Astrocyte (in vitro differentiated cells and primary cell): ENCODE measurements at regions not wholly inside any gene's neighbourhood (a gene's known extent, or its start where the extent isn't known, plus 50 kb on each side); places are given as distances from the start of the nearest gene placed in this dataset.

Experiments used
- DNase-seq: peaks from one replicate; pipeline ENCODE4 v3.0.0-alpha.2; 2010; ENCODE audit warnings: low read depth
- FAIRE-seq: peaks from 2 replicates; lab custom pipeline; 2011; peaks lifted over from hg19 to GRCh38; lab: Jason Lieb, UNC
- H2AFZ ChIP-seq: 2 replicates; pipeline ENCODE4 v1.6.0; 2012; ENCODE audit warnings: low read depth, low read length, inconsistent platforms
- H3K27ac ChIP-seq: 2 replicates; pipeline ENCODE4 v1.5.1; 2011; ENCODE audit warnings: low read depth, low read length, inconsistent platforms
- H3K27me3 ChIP-seq: 2 replicates; pipeline ENCODE4 v1.6.0; 2011; ENCODE audit warnings: low read length, inconsistent platforms; ENCODE audit not compliant: insufficient read depth
- H3K36me3 ChIP-seq: 2 replicates; pipeline ENCODE4 v1.5.1; 2011; ENCODE audit warnings: low read length, inconsistent platforms; ENCODE audit not compliant: insufficient read depth
- H3K4me1 ChIP-seq: 2 replicates; pipeline ENCODE4 v1.5.1; 2011; ENCODE audit warnings: low read length, inconsistent platforms; ENCODE audit not compliant: insufficient read depth
- H3K4me2 ChIP-seq: 2 replicates; pipeline ENCODE4 v1.6.0; 2012; ENCODE audit warnings: low read length, inconsistent platforms
- H3K4me3 ChIP-seq: 2 replicates; pipeline ENCODE4 v1.5.1; 2011; ENCODE audit warnings: low read depth, mild to moderate bottlenecking, low read length, inconsistent platforms; ENCODE audit not compliant: insufficient read depth
- H3K79me2 ChIP-seq: 2 replicates; pipeline ENCODE4 v1.6.0; 2012; ENCODE audit warnings: mild to moderate bottlenecking, low read length, inconsistent platforms; ENCODE audit not compliant: insufficient read depth
- H3K9ac ChIP-seq: 2 replicates; pipeline ENCODE4 v1.6.0; 2012; ENCODE audit warnings: mild to moderate bottlenecking, low read length, inconsistent platforms
- H3K9me3 ChIP-seq: 2 replicates; pipeline ENCODE4 v1.5.1; 2012; ENCODE audit warnings: low read depth, mild to moderate bottlenecking, low read length, inconsistent platforms; ENCODE audit not compliant: insufficient read depth
- H4K20me1 ChIP-seq: 2 replicates; pipeline ENCODE4 v1.6.0; 2012; ENCODE audit warnings: low read length, inconsistent platforms; ENCODE audit not compliant: insufficient read depth
- H3K27ac Mint-ChIP-seq: one replicate; pipeline ENCODE4 v1.8.0; 2021; ENCODE audit warnings: mild to moderate bottlenecking, mixed read lengths; ENCODE audit not compliant: unreplicated experiment
- H3K27me3 Mint-ChIP-seq: one replicate; pipeline ENCODE4 v1.8.0; 2021; ENCODE audit warnings: low read depth, mixed read lengths; ENCODE audit not compliant: unreplicated experiment
- H3K36me3 Mint-ChIP-seq: one replicate; pipeline ENCODE4 v1.8.0; 2021; ENCODE audit warnings: low read depth, mixed read lengths; ENCODE audit not compliant: unreplicated experiment
- H3K4me1 Mint-ChIP-seq: one replicate; pipeline ENCODE4 v1.8.0; 2021; ENCODE audit warnings: low read depth, mixed read lengths; ENCODE audit not compliant: unreplicated experiment
- H3K4me3 Mint-ChIP-seq: one replicate; pipeline ENCODE4 v1.8.0; 2021; ENCODE audit warnings: mild to moderate bottlenecking, moderate library complexity, mixed read lengths; ENCODE audit not compliant: unreplicated experiment
- H3K9me3 Mint-ChIP-seq: one replicate; pipeline ENCODE4 v1.8.0; 2021; ENCODE audit warnings: mild to moderate bottlenecking, mixed read lengths; ENCODE audit not compliant: unreplicated experiment
- EZH2 ChIP-seq: IDR thresholded peaks from 2 replicates; pipeline ENCODE4 v1.6.1; 2012; ENCODE audit warnings: mild to moderate bottlenecking, low read length, inconsistent platforms; ENCODE audit not compliant: insufficient read depth
- TF ChIP-seq, protein P1 (sequence below): IDR thresholded peaks from 2 replicates; pipeline ENCODE4 v1.5.1; 2011; ENCODE audit warnings: low read depth, mild to moderate bottlenecking, inconsistent platforms, low read length, moderate library complexity; ENCODE audit not compliant: insufficient read depth

DNA sequence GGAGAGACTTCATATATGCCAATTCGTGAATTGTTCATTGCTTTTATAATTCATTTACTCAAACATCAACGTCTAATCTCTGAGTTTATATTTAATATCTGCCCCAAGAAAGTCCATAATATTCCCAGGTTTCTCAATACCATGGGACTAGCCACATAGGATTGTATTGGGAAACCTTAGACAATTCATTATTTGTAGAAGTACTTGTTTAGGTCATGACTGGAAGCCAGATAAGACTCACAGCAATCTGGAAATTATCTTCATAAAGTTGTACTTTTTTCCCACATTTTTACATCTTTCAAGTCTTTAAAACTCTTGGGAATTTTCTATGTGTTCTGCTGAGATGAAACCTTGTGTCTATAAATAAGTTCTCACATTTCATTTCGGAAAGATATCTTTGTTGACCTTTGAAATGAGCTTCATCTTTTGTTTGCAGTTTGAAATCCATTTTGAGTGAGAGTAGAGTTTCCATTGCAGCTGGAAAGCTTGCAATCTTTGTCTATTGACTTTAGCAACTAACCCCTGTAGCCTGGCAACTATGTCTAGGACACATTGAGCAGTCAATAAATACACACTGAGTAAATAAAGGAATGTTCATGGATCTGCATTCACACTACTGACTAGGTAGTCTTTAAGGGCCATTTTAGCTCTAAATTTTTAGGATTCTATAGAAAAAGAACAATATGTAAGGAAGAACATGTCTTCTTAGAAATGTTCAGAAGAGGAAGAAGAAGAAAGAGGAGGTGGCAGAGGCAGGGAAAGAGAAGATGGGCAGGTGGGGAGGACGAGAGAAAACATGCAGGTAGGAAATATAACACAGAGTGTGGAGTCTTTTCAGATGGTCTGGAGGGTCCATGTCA, 154.4 kb downstream of the LRIG3 start:
- H3K79me2 ChIP-seq: no peaks in the 10 kb centered on the region
- no peaks in the 10 kb centered on the region for H3K36me3 ChIP-seq
- Mint-ChIP-seq H3K4me1 (peaks cover 28% of the 10 kb centered on the region), H3K36me3 (peaks cover 2% of the 10 kb centered on the region), H3K4me3 (no peak overlapping the region), H3K27me3 (no peaks in the 10 kb centered on the region), H3K9me3 (peaks cover 4% of the 10 kb centered on the region), H3K27ac (no peak overlapping the region)
- no peak overlapping the region for H3K27ac ChIP-seq
- DNase-seq: no peak
- FAIRE-seq: no peak
- no peak overlapping the region for H3K4me2 ChIP-seq
- no peaks in the 10 kb centered on the region for H4K20me1 ChIP-seq
- H3K27me3 ChIP-seq: no peaks in the 10 kb centered on the region
- H3K4me3 ChIP-seq: no peak overlapping the region
- H3K4me1 ChIP-seq: peaks cover 4% of the 10 kb centered on the region
- no peak for TF ChIP-seq EZH2
- no peak overlapping the region for H3K9ac ChIP-seq
- no peak overlapping the region for H2AFZ ChIP-seq
- no peaks in the 10 kb centered on the region for H3K9me3 ChIP-seq

DNA sequence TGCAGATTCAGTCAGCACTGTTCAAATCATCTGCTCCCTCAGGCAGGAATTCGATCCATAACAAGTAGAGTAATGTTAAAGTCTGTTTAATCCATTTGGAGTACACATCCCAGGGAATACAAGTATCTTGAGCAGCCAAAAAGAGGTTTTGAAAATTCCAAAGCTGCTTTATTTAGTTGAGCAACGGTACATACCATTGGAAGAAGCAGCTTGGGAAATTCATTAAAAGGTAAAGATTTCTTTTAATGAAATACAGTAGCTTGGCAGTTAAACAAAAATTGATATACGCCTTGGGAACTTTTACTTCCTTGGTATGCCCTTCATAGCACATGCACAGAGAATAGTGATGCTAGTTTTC, 153.8 kb downstream of the LRIG3 start:
- Histone ChIP-seq H3K9me3 (no peaks in the 10 kb centered on the region), H3K27me3 (no peaks in the 10 kb centered on the region), H3K36me3 (no peaks in the 10 kb centered on the region), H3K4me3 (no peak overlapping the region), H4K20me1 (no peaks in the 10 kb centered on the region), H2AFZ (no peak overlapping the region), H3K9ac (no peak overlapping the region), H3K79me2 (no peaks in the 10 kb centered on the region), H3K4me1 (peaks cover 4% of the 10 kb centered on the region), H3K4me2 (no peak overlapping the region), H3K27ac (no peak overlapping the region)
- Mint-ChIP-seq H3K27ac (no peak overlapping the region), H3K4me1 (peaks cover 28% of the 10 kb centered on the region), H3K27me3 (no peaks in the 10 kb centered on the region), H3K36me3 (peaks cover 2% of the 10 kb centered on the region), H3K9me3 (peaks cover 4% of the 10 kb centered on the region), H3K4me3 (no peak overlapping the region)
- TF ChIP-seq EZH2: no peak
- TF ChIP-seq, protein P1, sequence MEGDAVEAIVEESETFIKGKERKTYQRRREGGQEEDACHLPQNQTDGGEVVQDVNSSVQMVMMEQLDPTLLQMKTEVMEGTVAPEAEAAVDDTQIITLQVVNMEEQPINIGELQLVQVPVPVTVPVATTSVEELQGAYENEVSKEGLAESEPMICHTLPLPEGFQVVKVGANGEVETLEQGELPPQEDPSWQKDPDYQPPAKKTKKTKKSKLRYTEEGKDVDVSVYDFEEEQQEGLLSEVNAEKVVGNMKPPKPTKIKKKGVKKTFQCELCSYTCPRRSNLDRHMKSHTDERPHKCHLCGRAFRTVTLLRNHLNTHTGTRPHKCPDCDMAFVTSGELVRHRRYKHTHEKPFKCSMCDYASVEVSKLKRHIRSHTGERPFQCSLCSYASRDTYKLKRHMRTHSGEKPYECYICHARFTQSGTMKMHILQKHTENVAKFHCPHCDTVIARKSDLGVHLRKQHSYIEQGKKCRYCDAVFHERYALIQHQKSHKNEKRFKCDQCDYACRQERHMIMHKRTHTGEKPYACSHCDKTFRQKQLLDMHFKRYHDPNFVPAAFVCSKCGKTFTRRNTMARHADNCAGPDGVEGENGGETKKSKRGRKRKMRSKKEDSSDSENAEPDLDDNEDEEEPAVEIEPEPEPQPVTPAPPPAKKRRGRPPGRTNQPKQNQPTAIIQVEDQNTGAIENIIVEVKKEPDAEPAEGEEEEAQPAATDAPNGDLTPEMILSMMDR: no peak
- FAIRE-seq: no peak
- DNase-seq: no peak

DNA sequence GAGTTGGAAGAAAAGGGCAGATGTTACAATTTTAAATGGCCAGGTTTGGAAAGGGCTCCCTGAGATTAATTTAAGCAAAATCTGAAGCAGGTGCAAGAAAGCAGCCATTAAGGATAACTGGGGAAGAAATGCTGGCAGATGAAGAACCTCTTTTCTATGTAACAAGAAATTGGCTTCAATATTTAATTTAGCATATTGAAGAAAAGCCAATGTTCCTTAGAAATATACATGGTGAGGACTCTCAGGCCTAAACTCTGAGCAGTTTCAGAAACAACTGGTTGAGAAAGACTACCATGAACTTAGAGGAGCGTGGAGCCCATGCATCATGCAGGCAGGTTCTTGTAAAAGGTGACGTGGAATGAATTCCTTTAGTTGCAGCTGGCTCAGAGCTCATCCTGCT, 152.8 kb downstream of the LRIG3 start:
- no peaks in the 10 kb centered on the region for H3K27me3 ChIP-seq
- Mint-ChIP-seq H3K27me3 (no peaks in the 10 kb centered on the region), H3K27ac (no peak overlapping the region), H3K9me3 (peaks cover 4% of the 10 kb centered on the region), H3K36me3 (peaks cover 2% of the 10 kb centered on the region), H3K4me3 (no peak overlapping the region), H3K4me1 (peaks cover 25% of the 10 kb centered on the region)
- no peaks in the 10 kb centered on the region for H4K20me1 ChIP-seq
- no peak for TF ChIP-seq EZH2
- TF ChIP-seq, protein P1: no peak
- DNase-seq: no peak
- H3K4me2 ChIP-seq: no peak overlapping the region
- no peak for FAIRE-seq
- H3K9me3 ChIP-seq: no peaks in the 10 kb centered on the region
- no peaks in the 10 kb centered on the region for H3K36me3 ChIP-seq
- H2AFZ ChIP-seq: no peak overlapping the region
- no peak overlapping the region for H3K4me3 ChIP-seq
- H3K9ac ChIP-seq: no peak overlapping the region
- no peak overlapping the region for H3K27ac ChIP-seq
- H3K79me2 ChIP-seq: no peaks in the 10 kb centered on the region
- peaks cover 4% of the 10 kb centered on the region for H3K4me1 ChIP-seq
